Caco-2 (cell line): ENCODE measurements at regions not wholly inside any gene's neighbourhood (a gene's known extent, or its start where the extent isn't known, plus 50 kb on each side); places are given as distances from the start of the nearest gene placed in this dataset.
"Not testable (repeated sequence)": the region's sequence is repeated elsewhere in the genome, so short reads cannot be mapped to it uniquely, and the experiment has no call there.

ENCODE experiments used
- BruUV-seq: library from RNA; stranded (reverse); fragments of 400-500 nt; replicated peaks from 2 replicates; lab custom pipeline; 2021; lab: Mats Ljungman, UMichigan
- CTCF ChIA-PET: fragments of 300-600 bp; sonication (Branson Sonifier 250); formaldehyde crosslinking; loops from one replicate; lab custom pipeline; 2022; ENCODE audit warnings: antibody characterized with exemption; lab: Charles Lee
- POLR2A ChIA-PET: fragments of 300-600 bp; sonication (Branson Sonifier 250); formaldehyde crosslinking; loops from one replicate; lab custom pipeline; 2022; ENCODE audit warnings: antibody characterized with exemption; lab: Charles Lee
- DNase-seq, 2 experiments: peaks; one replicate each; pipeline versions ENCODE4 v3.0.0 to v3.0.0-alpha.2; 2020 to 2022
- H3K27me3 ChIP-seq: replicated peaks from 2 replicates; pipeline ENCODE4 v1.6.0; 2011; ENCODE audit warnings: low read length; ENCODE audit not compliant: control insufficient read depth, insufficient read depth
- H3K36me3 ChIP-seq: 2 replicates; pipeline ENCODE4 v1.5.1; 2011; ENCODE audit warnings: low read length; ENCODE audit not compliant: control insufficient read depth, insufficient read depth
- H3K4me1 ChIP-seq: fragments of 250-450 bp; sonication (Bioruptor Pico); 2 replicates; pipeline ENCODE4 v1.5.1; 2020; ENCODE audit warnings: mild to moderate bottlenecking
- H3K4me3 ChIP-seq: 2 replicates; pipeline ENCODE4 v1.5.1; 2011; ENCODE audit warnings: low read depth, mild to moderate bottlenecking, control low read depth, low read length
- H3K9me3 ChIP-seq: fragments of 250-450 bp; sonication (Bioruptor Pico); 2 replicates; pipeline ENCODE4 v1.5.1; 2020; ENCODE audit warnings: mild to moderate bottlenecking, moderate library complexity
- H3K27ac Mint-ChIP-seq: one replicate; pipeline ENCODE4 v1.8.0; 2022; ENCODE audit warnings: mixed read lengths; ENCODE audit not compliant: unreplicated experiment
- H3K27me3 Mint-ChIP-seq: one replicate; pipeline ENCODE4 v1.8.0; 2022; ENCODE audit warnings: mixed read lengths; ENCODE audit not compliant: insufficient read depth, unreplicated experiment
- H3K36me3 Mint-ChIP-seq: one replicate; pipeline ENCODE4 v1.8.0; 2022; ENCODE audit warnings: mild to moderate bottlenecking, mixed read lengths; ENCODE audit not compliant: insufficient read depth, unreplicated experiment
- H3K4me1 Mint-ChIP-seq: one replicate; pipeline ENCODE4 v1.8.0; 2022; ENCODE audit warnings: low read depth, mixed read lengths; ENCODE audit not compliant: unreplicated experiment
- H3K4me3 Mint-ChIP-seq: one replicate; pipeline ENCODE4 v1.8.0; 2022; ENCODE audit warnings: mild to moderate bottlenecking, moderate library complexity, mixed read lengths; ENCODE audit not compliant: unreplicated experiment
- H3K9me3 Mint-ChIP-seq: one replicate; pipeline ENCODE4 v1.8.0; 2022; ENCODE audit warnings: mixed read lengths; ENCODE audit not compliant: unreplicated experiment
- CTCF ChIP-seq, 2 experiments: fragments of 200-600 bp in 1 of 2; IDR thresholded peaks; 1 replicate in 1 of 2; 2 replicates in 1 of 2; pipeline versions ENCODE4 v1.5.1 to v1.8.0; 2011 to 2022; ENCODE audit warnings: antibody characterized with exemption in 1 of 2, control low read depth in 1 of 2, inconsistent platforms in 1 of 2, low read depth in 1 of 2, low read length in 1 of 2, mild to moderate bottlenecking in 1 of 2, moderate library complexity in 1 of 2; ENCODE audit not compliant: insufficient read depth in 1 of 2, severe bottlenecking in 1 of 2, unreplicated experiment in 1 of 2
- intact Hi-C: fragments of 100-400 bp; cut with micrococcal nuclease; formaldehyde crosslinking; loops from one replicate; pipeline ENCODE4 v1.10.0; 2022; ENCODE audit not compliant: unreplicated experiment

- no peaks in the 10 kb centered on the region for H3K9me3 Mint-ChIP-seq
- no peak overlapping the region for H3K27ac Mint-ChIP-seq
- H3K27me3 ChIP-seq = no peaks in the 10 kb centered on the region
- H3K4me1 Mint-ChIP-seq = no peaks in the 10 kb centered on the region
- DNase-seq = no peak
- no peaks in the 10 kb centered on the region for H3K4me1 ChIP-seq
- H3K27me3 Mint-ChIP-seq = no peaks in the 10 kb centered on the region
- H3K36me3 Mint-ChIP-seq = no peaks in the 10 kb centered on the region
- no peaks in the 10 kb centered on the region for H3K36me3 ChIP-seq
- ChIA-PET POLR2A (no interaction called here), CTCF (no interaction called here)
- no peak overlapping the region for H3K4me3 Mint-ChIP-seq
- no peak for TF ChIP-seq CTCF (IDR thresholded peaks at IDR 0.05; ENCODE audit: insufficient read depth in 1 of 2, low read depth in 1 of 2, low read length in 1 of 2, severe bottlenecking in 1 of 2, unreplicated experiment in 1 of 2)
- no TSS peak for BruUV-seq
- H3K9me3 ChIP-seq = no peaks in the 10 kb centered on the region
- H3K4me3 ChIP-seq = no peak overlapping the region
- intact Hi-C loops = no loop called here
Measured at GRCh38 chr2:210928714-210929113, 372.3 kb downstream of the CPS1 start.

DNA sequence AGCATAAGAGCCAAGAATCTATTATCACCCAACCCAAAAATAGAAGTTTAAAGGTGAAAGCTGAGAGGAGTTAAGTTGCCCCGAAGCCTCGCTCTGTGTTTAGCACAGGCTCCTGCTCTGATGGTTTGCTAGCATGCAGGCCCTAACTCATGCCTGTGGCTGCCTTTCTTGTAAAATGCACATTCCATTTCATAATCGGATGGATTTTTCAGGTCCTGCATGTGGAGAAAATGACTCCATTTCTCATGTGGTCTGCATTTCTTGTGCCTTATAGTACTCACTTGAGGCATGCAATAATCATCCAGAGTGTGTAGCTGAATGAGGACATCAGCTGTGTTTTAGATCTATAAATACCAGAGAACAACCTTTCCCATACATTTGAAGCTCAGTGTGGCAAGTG lies 381.8 kb downstream of the CPS1 start:
- H3K4me3 ChIP-seq = no peak overlapping the region
- CTCF ChIA-PET = no interaction called here
- no peaks in the 10 kb centered on the region for H3K4me1 Mint-ChIP-seq
- BruUV-seq = no TSS peak
- no peaks in the 10 kb centered on the region for H3K4me1 ChIP-seq
- H3K27me3 ChIP-seq = no peaks in the 10 kb centered on the region
- POLR2A ChIA-PET = no interaction called here
- H3K27ac Mint-ChIP-seq = no peak overlapping the region
- intact Hi-C loops = no loop called here
- H3K4me3 Mint-ChIP-seq = no peak overlapping the region
- no peak for TF ChIP-seq CTCF (IDR thresholded peaks at IDR 0.05; ENCODE audit: insufficient read depth in 1 of 2, low read depth in 1 of 2, low read length in 1 of 2, severe bottlenecking in 1 of 2, unreplicated experiment in 1 of 2)
- no peaks in the 10 kb centered on the region for H3K27me3 Mint-ChIP-seq
- no peaks in the 10 kb centered on the region for H3K36me3 ChIP-seq
- DNase-seq = no peak
- no peaks in the 10 kb centered on the region for H3K9me3 Mint-ChIP-seq
- no peaks in the 10 kb centered on the region for H3K9me3 ChIP-seq
- no peaks in the 10 kb centered on the region for H3K36me3 Mint-ChIP-seq

DNA sequence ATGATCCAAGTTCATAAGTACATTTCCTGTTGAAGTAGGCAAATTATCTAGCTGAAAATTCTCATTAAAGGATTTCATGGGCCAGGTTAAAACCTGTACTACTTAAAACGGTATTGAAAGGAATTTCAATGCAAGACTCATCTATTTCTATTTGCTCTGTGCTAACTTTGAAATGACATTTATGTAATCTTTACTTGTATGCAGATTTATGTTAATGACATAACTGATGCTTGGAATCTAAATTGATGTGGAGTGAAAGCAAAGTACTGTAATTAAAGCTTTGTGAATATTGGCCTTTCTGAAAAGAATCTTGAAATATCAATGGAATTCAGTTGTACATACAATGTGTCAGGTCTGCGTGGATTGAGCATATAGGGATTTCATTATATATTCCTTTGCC lies 390.0 kb downstream of the CPS1 start:
- no peak overlapping the region for H3K4me3 Mint-ChIP-seq
- H3K4me1 ChIP-seq = no peaks in the 10 kb centered on the region
- no peaks in the 10 kb centered on the region for H3K36me3 ChIP-seq
- no peaks in the 10 kb centered on the region for H3K9me3 ChIP-seq
- TF ChIP-seq CTCF (IDR thresholded peaks at IDR 0.05; ENCODE audit: insufficient read depth in 1 of 2, low read depth in 1 of 2, low read length in 1 of 2, severe bottlenecking in 1 of 2, unreplicated experiment in 1 of 2) = no peak
- no peak overlapping the region for H3K27ac Mint-ChIP-seq
- H3K27me3 Mint-ChIP-seq = no peaks in the 10 kb centered on the region
- DNase-seq = no peak
- no peaks in the 10 kb centered on the region for H3K36me3 Mint-ChIP-seq
- H3K9me3 Mint-ChIP-seq = no peaks in the 10 kb centered on the region
- no TSS peak for BruUV-seq
- H3K4me1 Mint-ChIP-seq = no peaks in the 10 kb centered on the region
- H3K4me3 ChIP-seq = no peak overlapping the region
- intact Hi-C loops = no loop called here
- CTCF ChIA-PET = no interaction called here
- POLR2A ChIA-PET = no interaction called here
- no peaks in the 10 kb centered on the region for H3K27me3 ChIP-seq

DNA sequence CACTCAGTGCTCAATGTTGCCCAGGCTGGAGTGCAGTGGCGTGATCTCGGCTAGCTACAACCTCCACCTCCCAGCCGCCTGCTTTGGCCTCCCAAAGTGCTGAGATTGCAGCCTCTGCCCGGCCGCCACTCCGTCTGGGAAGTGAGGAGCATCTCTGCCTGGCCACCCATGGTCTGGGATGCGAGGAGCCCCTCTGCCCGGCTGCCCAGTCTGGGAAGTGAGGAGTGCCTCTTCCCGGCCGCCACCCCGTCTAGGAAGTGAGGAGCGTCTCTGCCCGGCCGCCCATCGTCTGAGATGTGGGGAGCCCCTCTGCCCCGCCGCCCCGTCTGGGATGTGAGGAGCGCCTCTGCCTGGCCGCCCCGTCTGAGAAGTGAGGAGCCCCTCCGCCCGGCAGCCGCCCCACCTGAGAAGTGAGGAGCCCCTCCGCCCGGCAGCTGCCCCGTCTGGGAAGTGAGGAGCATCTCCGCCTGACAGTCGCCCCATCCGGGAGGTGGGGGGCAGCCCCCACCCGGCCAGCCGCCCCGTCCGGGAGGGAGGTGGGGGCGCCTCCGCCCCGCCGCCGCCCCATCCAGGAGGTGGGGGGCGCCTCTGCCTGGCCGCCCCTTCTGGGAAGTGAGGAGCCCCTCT lies 394.1 kb downstream of the CPS1 start:
- CTCF ChIA-PET, POLR2A ChIA-PET, H3K4me1 Mint-ChIP-seq, H3K27ac Mint-ChIP-seq, H3K4me3 Mint-ChIP-seq, H3K27me3 Mint-ChIP-seq, BruUV-seq, H3K36me3 ChIP-seq, H3K4me1 ChIP-seq, H3K9me3 Mint-ChIP-seq, H3K9me3 ChIP-seq, intact Hi-C loops, DNase-seq, H3K27me3 ChIP-seq, H3K36me3 Mint-ChIP-seq, H3K4me3 ChIP-seq: not testable (repeated sequence)
